OCI-LY7 (cell line): ENCODE measurements at regions not wholly inside any gene's neighbourhood (a gene's known extent, or its start where the extent isn't known, plus 50 kb on each side); places are given as distances from the start of the nearest gene placed in this dataset.

Source experiments
- EZH2phosphoT487 ChIP-seq: fragments of 200-600 bp; sonication (generic); IDR thresholded peaks from 2 replicates; pipeline ENCODE4 v1.6.1; 2018; ENCODE audit warnings: low read depth, borderline replicate concordance, mild to moderate bottlenecking, mixed run types, antibody characterized with exemption, low read length, moderate library complexity, mixed read lengths
- TF ChIP-seq, protein P1 (sequence below): fragments of 200-600 bp; sonication (generic); conservative IDR thresholded peaks from 2 replicates; pipeline ENCODE4 v1.5.1; 2014; ENCODE audit warnings: mild to moderate bottlenecking, antibody characterized with exemption, low read length, moderate library complexity, mixed read lengths

DNA sequence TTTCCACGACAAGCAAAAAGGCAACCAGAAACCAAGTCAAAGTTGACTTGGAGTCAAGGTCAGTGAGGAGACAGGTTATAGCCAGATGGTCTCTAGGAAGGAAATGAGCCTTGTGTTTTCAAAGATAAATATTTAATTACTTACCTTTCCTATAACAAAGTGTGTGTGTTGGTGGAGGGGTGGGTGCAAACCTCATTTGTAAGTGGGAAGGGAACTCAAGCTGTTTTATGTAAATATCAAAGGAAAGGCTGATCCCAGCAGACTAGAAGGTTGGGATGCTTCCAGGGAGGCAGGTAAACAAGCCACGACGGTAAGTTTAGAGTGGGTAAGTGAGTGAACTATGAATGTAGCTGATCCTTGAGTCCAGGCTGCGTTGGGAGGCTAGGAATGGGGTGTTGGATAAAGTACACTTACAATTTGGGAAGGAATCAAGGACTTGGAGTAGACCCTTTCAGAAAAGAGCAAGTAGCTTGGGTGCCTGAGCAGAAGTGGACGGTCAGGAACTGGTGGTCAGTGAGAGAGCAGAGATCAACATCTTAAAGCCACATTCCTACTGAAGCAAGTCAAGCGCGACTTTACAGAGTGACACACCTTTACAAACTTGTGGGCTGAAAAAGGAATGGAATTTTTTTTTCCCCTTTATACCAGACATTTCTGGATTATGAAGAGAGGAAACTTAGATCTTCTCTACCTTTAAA, 82.0 kb upstream of the TBL1XR1 start:
- TF ChIP-seq, protein P1, sequence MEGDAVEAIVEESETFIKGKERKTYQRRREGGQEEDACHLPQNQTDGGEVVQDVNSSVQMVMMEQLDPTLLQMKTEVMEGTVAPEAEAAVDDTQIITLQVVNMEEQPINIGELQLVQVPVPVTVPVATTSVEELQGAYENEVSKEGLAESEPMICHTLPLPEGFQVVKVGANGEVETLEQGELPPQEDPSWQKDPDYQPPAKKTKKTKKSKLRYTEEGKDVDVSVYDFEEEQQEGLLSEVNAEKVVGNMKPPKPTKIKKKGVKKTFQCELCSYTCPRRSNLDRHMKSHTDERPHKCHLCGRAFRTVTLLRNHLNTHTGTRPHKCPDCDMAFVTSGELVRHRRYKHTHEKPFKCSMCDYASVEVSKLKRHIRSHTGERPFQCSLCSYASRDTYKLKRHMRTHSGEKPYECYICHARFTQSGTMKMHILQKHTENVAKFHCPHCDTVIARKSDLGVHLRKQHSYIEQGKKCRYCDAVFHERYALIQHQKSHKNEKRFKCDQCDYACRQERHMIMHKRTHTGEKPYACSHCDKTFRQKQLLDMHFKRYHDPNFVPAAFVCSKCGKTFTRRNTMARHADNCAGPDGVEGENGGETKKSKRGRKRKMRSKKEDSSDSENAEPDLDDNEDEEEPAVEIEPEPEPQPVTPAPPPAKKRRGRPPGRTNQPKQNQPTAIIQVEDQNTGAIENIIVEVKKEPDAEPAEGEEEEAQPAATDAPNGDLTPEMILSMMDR: no peak
- no peak for TF ChIP-seq EZH2phosphoT487
